Common myeloid progenitor, CD34-positive (primary cell): ENCODE measurements at regions not wholly inside any gene's neighbourhood (a gene's known extent, or its start where the extent isn't known, plus 50 kb on each side); places are given as distances from the start of the nearest gene placed in this dataset.
A peak's percentile ranks its signal among the peaks of the same experiment; 100 is the strongest.
"Not testable (repeated sequence)": the region's sequence is repeated elsewhere in the genome, so short reads cannot be mapped to it uniquely, and the experiment has no call there.

Experiments used
- CTCF ChIA-PET: fragments of 350-600 bp; sonication (Branson Sonifier 250); formaldehyde crosslinking; loops from one replicate; lab custom pipeline; 2021; ENCODE audit warnings: antibody characterized with exemption; lab: Charles Lee
- POLR2A ChIA-PET: fragments of 350-600 bp; sonication (Branson Sonifier 250); formaldehyde crosslinking; loops from one replicate; lab custom pipeline; 2021; ENCODE audit warnings: antibody characterized with exemption; lab: Charles Lee
- DNase-seq, 3 donors: peaks; one replicate each; pipeline versions ENCODE4 v3.0.0 to v3.0.0-alpha.2; 2013
- H3K27ac ChIP-seq, 2 experiments: 1 replicate in 1 of 2; 2 replicates in 1 of 2; pipeline ENCODE4 v1.7.0; 2013; ENCODE audit warnings: inconsistent platforms in 2 of 2, low read length in 2 of 2, mild to moderate bottlenecking in 2 of 2, low read depth in 1 of 2, moderate library complexity in 1 of 2; ENCODE audit not compliant: severe bottlenecking in 2 of 2, insufficient read depth in 1 of 2, poor library complexity in 1 of 2
- H3K27me3 ChIP-seq, 5 experiments: replicated peaks in 2 of 5; 1 replicate in 3 of 5; 2 replicates in 2 of 5; pipeline versions ENCODE4 v1.6.1 to v1.7.0; 2013; ENCODE audit warnings: low read length in 4 of 5, mild to moderate bottlenecking in 2 of 5, moderate library complexity in 2 of 5, inconsistent platforms in 1 of 5; ENCODE audit not compliant: insufficient read depth in 5 of 5, control insufficient read depth in 4 of 5
- H3K36me3 ChIP-seq, 4 experiments: 1 replicate in 2 of 4; 2 replicates in 2 of 4; pipeline versions ENCODE4 v1.6.1 to v1.7.0; 2013; ENCODE audit warnings: low read length in 3 of 4, control low read depth in 1 of 4, mild to moderate bottlenecking in 1 of 4; ENCODE audit not compliant: control insufficient read depth in 4 of 4, insufficient read depth in 4 of 4
- H3K4me1 ChIP-seq, 4 experiments: 1 replicate in 3 of 4; 2 replicates in 1 of 4; pipeline versions ENCODE4 v1.6.1 to v1.7.1; 2013; ENCODE audit warnings: low read length in 3 of 4, mild to moderate bottlenecking in 3 of 4, control low read depth in 1 of 4, inconsistent platforms in 1 of 4, moderate library complexity in 1 of 4; ENCODE audit not compliant: control insufficient read depth in 4 of 4, insufficient read depth in 4 of 4; ENCODE audit errors: control extremely low read depth in 1 of 4
- H3K4me3 ChIP-seq, 7 experiments: 1 replicate in 4 of 7; 2 replicates in 3 of 7; pipeline versions ENCODE4 v1.5.1 to v1.7.0; 2013; ENCODE audit warnings: mild to moderate bottlenecking in 7 of 7, low read length in 6 of 7, moderate library complexity in 6 of 7, inconsistent platforms in 2 of 7, low read depth in 2 of 7, control low read depth in 1 of 7; ENCODE audit not compliant: insufficient read depth in 4 of 7, control insufficient read depth in 1 of 7; ENCODE audit errors: extremely low read depth in 1 of 7
- H3K9me3 ChIP-seq, 5 experiments: 1 replicate in 4 of 5; 2 replicates in 1 of 5; pipeline versions ENCODE4 v1.6.1 to v1.7.1; 2013; ENCODE audit warnings: low read length in 4 of 5, mild to moderate bottlenecking in 2 of 5, inconsistent platforms in 1 of 5, low read depth in 1 of 5, moderate library complexity in 1 of 5; ENCODE audit not compliant: control insufficient read depth in 4 of 5, insufficient read depth in 2 of 5; ENCODE audit errors: control extremely low read depth in 1 of 5
- WGBS: methylation state at CpG from one replicate; pipeline ENCODE4 v1.1.5; 2013; ENCODE audit not compliant: insufficient coverage; 5-methylcytosine and 5-hydroxymethylcytosine counted together

DNA sequence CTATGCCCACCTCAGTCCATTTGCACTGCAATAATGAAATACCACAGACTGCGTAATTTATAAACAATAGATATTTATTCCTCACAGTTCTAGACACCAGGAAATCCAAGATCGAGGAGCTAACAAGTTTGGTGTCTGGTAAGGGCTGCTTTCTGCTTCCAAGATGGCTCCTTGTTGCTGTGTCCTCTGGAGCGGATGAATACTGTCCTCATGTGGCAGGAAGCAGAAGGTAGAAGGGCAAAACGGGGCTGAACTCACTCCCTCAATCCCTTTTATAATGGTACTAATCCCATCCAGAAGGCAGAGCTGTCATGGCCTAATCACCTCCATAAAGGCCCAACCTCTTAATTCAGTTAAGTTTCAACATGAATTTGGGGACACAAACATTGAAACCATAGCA, 75.3 kb downstream of the P2RY1 start:
- POLR2A ChIA-PET: no interaction called here
- no peak overlapping the region for H3K27ac ChIP-seq

DNA sequence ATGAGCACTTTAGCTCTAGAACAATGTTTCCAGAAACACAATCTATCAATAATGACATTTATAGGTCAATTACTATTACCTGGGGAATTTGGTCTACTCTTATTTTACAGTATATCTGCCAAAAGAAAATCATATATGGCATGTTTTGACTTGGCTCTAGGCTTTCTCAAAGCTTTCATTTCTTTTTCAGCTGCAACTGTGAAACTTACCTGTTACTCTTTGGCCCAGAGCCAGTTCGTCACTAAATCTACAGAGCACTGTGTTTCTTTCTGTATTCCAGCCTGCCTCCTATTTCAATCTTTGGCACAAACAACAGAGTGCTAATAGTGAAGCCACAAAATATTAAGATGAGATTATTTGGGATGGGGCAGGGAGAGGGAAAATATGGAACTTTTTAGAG, 76.0 kb downstream of the P2RY1 start:
- WGBS: 100% methylated on average over 1 of the region's 1 CpG
- Histone ChIP-seq H3K4me1 (no peaks in the 10 kb centered on the region), H3K9me3 (no peaks in the 10 kb centered on the region), H3K36me3 (no peaks in the 10 kb centered on the region), H3K27me3 (no peaks in the 10 kb centered on the region), H3K27ac (no peak overlapping the region), H3K4me3 (no peak overlapping the region)
- DNase-seq: no peak
- POLR2A ChIA-PET: no interaction called here
- CTCF ChIA-PET: no interaction called here

More for the DNA sequence above, 75.3 kb downstream of the P2RY1 start:
- Histone ChIP-seq H3K4me3 (no peak overlapping the region), H3K27me3 (no peaks in the 10 kb centered on the region), H3K9me3 (no peaks in the 10 kb centered on the region), H3K36me3 (no peaks in the 10 kb centered on the region), H3K4me1 (no peaks in the 10 kb centered on the region)
- CTCF ChIA-PET: no interaction called here
- peak in 2 of 3 donors; percentile 4 to 18 for DNase-seq
- WGBS: 95% methylated on average over 3 of the region's 4 CpGs

GRCh38 chr3:152914743-152915142, 79.8 kb downstream of the P2RY1 start:
- H3K36me3 ChIP-seq, POLR2A ChIA-PET, DNase-seq, H3K27me3 ChIP-seq, H3K4me3 ChIP-seq, H3K4me1 ChIP-seq, H3K9me3 ChIP-seq, CTCF ChIA-PET, H3K27ac ChIP-seq: not testable (repeated sequence)
- 91% methylated on average over 7 of the region's 8 CpGs for WGBS

DNA sequence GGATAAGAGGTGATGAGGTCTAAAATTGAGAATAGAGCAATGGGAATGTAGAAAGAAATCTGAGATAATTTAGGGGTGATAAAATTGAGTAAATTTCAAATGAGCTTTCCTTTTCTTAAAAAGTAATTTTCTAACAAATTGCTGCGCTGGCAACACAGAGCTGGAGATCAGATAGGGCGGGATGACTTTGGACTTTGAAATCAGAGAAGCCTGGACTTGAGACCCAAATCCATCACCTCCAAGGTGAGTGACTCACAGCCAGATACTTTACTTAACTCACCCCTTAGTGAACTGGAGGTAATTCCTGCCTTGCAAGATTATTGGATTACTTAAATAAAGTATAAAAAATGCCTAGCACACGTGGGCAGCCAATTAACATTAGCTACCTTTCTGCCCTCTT, 80.8 kb downstream of the P2RY1 start:
- no peaks in the 10 kb centered on the region for H3K36me3 ChIP-seq
- H3K27ac ChIP-seq: no peak overlapping the region
- no peak for DNase-seq
- CTCF ChIA-PET: no interaction called here
- 100% methylated on average over 2 of the region's 3 CpGs for WGBS
- no peaks in the 10 kb centered on the region for H3K9me3 ChIP-seq
- H3K4me3 ChIP-seq: no peak overlapping the region
- POLR2A ChIA-PET: no interaction called here
- H3K4me1 ChIP-seq: no peaks in the 10 kb centered on the region
- H3K27me3 ChIP-seq: no peaks in the 10 kb centered on the region

DNA sequence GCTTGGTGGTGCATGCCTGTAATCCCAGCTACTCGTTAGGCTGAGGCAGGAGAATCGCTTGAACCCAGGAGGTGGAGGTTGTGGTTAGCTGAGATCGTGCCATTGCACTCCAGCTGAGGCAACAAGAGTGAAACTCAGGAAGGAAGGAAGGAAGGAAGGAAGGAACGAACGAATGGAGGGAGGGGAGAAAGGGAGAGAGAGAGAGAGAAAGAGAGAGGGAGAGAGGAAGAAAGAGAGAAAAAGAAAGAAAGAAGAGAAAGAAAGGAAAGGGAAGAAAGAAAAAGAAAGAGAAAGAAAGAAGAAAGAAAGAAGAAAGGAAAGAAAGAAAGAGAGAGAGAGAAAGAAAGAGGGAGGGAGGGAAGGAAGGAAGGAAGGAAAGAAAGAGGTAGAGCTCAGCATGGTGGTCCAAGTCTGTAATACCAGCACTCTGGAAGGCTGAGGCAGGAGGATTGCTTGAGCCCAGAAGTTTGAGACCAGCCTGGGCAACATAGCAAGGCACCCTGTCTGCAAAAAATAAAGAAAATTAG, 81.9 kb downstream of the P2RY1 start:
- no peak for DNase-seq
- Histone ChIP-seq H3K27ac (no peak overlapping the region), H3K4me1 (no peaks in the 10 kb centered on the region), H3K4me3 (no peak overlapping the region), H3K36me3 (no peaks in the 10 kb centered on the region), H3K9me3 (peaks cover 0 to 2% (median 0%) of the 10 kb centered on the region in 5 experiments), H3K27me3 (no peaks in the 10 kb centered on the region)
- 78% methylated on average over 5 of the region's 5 CpGs for WGBS
- CTCF ChIA-PET: no interaction called here
- POLR2A ChIA-PET: no interaction called here

DNA sequence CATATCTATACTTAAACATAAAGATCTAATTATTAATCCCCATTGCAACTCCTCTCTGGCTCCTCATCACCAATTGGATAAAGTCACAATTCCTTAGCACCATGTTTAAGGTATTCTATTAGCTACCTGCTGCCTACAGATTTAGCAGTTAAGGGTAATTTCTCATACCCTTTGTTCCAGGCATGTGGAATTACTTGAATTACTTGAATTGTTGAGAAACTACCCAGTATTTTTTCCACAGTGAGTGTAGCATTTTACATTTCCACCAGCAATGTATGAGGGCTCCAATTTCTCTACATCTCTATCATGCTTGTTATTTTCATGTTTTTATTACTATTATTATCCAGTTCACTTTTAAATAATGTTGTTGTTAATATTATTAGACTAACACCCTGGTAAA, 86.4 kb downstream of the P2RY1 start:
- POLR2A ChIA-PET: no interaction called here
- Histone ChIP-seq H3K27ac (no peak overlapping the region), H3K27me3 (peaks cover 0 to 30% (median 4%) of the 10 kb centered on the region in 5 experiments), H3K4me3 (no peak overlapping the region), H3K9me3 (peaks cover 0 to 2% (median 0%) of the 10 kb centered on the region in 5 experiments), H3K4me1 (no peaks in the 10 kb centered on the region), H3K36me3 (no peaks in the 10 kb centered on the region)
- CTCF ChIA-PET: no interaction called here
- no peak for DNase-seq

DNA sequence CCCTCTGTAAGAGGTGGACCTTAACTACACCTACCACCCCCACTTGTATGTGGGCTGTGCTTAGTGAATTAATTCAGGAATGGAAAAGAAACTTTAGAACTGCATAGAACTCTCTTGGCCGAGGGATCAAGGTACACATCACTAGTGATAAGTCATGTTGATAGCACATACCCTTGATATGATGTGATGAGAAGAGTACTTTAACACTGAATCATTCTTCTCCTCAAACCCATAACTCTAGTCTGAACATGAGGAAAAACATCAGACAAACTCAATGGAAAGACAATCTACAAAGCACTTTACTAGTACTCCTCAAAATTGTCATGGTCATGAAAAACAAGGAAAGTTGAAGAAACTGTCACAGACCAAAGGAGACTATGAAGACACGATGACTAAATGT, 87.6 kb downstream of the P2RY1 start:
- peaks cover 0 to 2% (median 0%) of the 10 kb centered on the region in 5 experiments for H3K9me3 ChIP-seq
- no peak overlapping the region for H3K27ac ChIP-seq
- H3K36me3 ChIP-seq: no peaks in the 10 kb centered on the region
- DNase-seq: no peak
- ChIA-PET CTCF (no interaction called here), POLR2A (no interaction called here)
- no peak overlapping the region for H3K4me3 ChIP-seq
- WGBS: 86% methylated on average over 1 of the region's 2 CpGs
- H3K4me1 ChIP-seq: peaks cover 2 to 4% (median 4%) of the 10 kb centered on the region in 4 experiments
- peaks cover 0 to 30% (median 5%) of the 10 kb centered on the region in 5 experiments for H3K27me3 ChIP-seq
